GM12872 (cell line): ENCODE measurements at regions not wholly inside any gene's neighbourhood (a gene's known extent, or its start where the extent isn't known, plus 50 kb on each side); places are given as distances from the start of the nearest gene placed in this dataset.

Experiments
- CTCF ChIP-seq: IDR thresholded peaks from 3 replicates; pipeline ENCODE4 v1.5.1; 2011; ENCODE audit warnings: low read depth, mild to moderate bottlenecking, low read length, moderate library complexity; ENCODE audit not compliant: insufficient read depth

DNA sequence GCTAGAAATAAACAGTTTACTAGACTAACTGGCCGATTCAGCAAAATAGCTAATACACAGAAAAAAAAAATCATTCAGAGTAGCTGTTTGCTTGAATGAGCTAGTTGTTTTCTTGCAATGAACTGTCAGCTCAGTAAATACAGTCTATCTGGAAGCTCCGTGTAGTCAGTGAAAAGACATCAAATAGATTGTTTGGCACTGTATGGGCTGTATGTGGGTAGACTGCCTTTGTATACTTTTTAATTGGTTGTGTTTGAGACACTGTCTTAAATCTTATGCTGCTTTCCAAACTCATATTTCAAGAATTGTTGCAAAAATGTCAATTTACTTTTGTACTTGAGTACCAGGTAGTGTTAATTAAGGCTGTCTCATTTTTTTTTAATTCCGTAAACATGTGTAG is 61.6 kb upstream of the GPR174 start:
- no peak for TF ChIP-seq CTCF

GRCh38 chrX:79084923-79085322 is 59.6 kb upstream of the GPR174 start:
- TF ChIP-seq CTCF, result no peak

- no peak for TF ChIP-seq CTCF
These were observed 54.4 kb upstream of the GPR174 start for GRCh38 chrX:79089896-79090584.

- no peak for TF ChIP-seq CTCF
These were observed 50.2 kb upstream of the GPR174 start for GRCh38 chrX:79094075-79094832.
